GM12864 (cell line): ENCODE measurements at regions not wholly inside any gene's neighbourhood (a gene's known extent, or its start where the extent isn't known, plus 50 kb on each side); places are given as distances from the start of the nearest gene placed in this dataset.

Source experiments
- DNase-seq: peaks from one replicate; pipeline ENCODE4 v3.0.0-alpha.2; 2011; ENCODE audit warnings: low read depth
- H3K4me3 ChIP-seq: 2 replicates; pipeline ENCODE4 v1.5.1; 2011; ENCODE audit warnings: mild to moderate bottlenecking, low read depth, low read length, control low read depth
- CTCF ChIP-seq: IDR thresholded peaks from 2 replicates; pipeline ENCODE4 v1.5.1; 2011; ENCODE audit warnings: low read depth, mild to moderate bottlenecking, moderate library complexity, low read length, control low read depth, inconsistent platforms; ENCODE audit errors: missing control alignments

- H3K4me3 ChIP-seq, result no peak overlapping the region
- no peak for TF ChIP-seq CTCF
- DNase-seq, result no peak
Observed at GRCh38 chr14:82621881-82622450, 1088.3 kb upstream of the SEL1L start.

GRCh38 chr14:82626156-82627066 is 1092.8 kb upstream of the SEL1L start:
- no peak overlapping the region for H3K4me3 ChIP-seq
- DNase-seq, result no peak
- no peak for TF ChIP-seq CTCF

- H3K4me3 ChIP-seq, result no peak overlapping the region
- DNase-seq, result no peak
- no peak for TF ChIP-seq CTCF
Observed at GRCh38 chr14:82635915-82636314, 1102.3 kb upstream of the SEL1L start.

- no peak overlapping the region for H3K4me3 ChIP-seq
- no peak for DNase-seq
- TF ChIP-seq CTCF, result no peak
Observed at GRCh38 chr14:82636426-82636825, 1102.8 kb upstream of the SEL1L start.

- H3K4me3 ChIP-seq, result no peak overlapping the region
- no peak for TF ChIP-seq CTCF
Observed at GRCh38 chr14:82641050-82641540, 1107.4 kb upstream of the SEL1L start.

GRCh38 chr14:82642425-82642824 is 1108.8 kb upstream of the SEL1L start:
- DNase-seq, result no peak
- TF ChIP-seq CTCF, result no peak
- H3K4me3 ChIP-seq, result no peak overlapping the region

More at GRCh38 chr14:82641050-82641540, 1107.4 kb upstream of the SEL1L start:
- no peak for DNase-seq
